Brain pericyte (primary cell): ENCODE measurements at regions not wholly inside any gene's neighbourhood (a gene's known extent, or its start where the extent isn't known, plus 50 kb on each side); places are given as distances from the start of the nearest gene placed in this dataset.
"Not testable (repeated sequence)": the region's sequence is repeated elsewhere in the genome, so short reads cannot be mapped to it uniquely, and the experiment has no call there.

ENCODE experiments used
- DNase-seq: peaks from one replicate; pipeline ENCODE4 v3.0.0-alpha.2; 2012; ENCODE audit warnings: low read depth, low spot score

- no peak for DNase-seq
Observed at GRCh38 chr4:100340512-100341485, 150.5 kb upstream of the DDIT4L start.

- no peak for DNase-seq
Observed at GRCh38 chr4:100339870-100340269, 149.6 kb upstream of the DDIT4L start.

- DNase-seq = not testable (repeated sequence)
Observed at GRCh38 chr4:100333491-100333890, 143.2 kb upstream of the DDIT4L start.

GRCh38 chr4:100317032-100317864 is 127.0 kb upstream of the DDIT4L start:
- DNase-seq = no peak

GRCh38 chr4:100314057-100314456 is 123.8 kb upstream of the DDIT4L start:
- DNase-seq = no peak

GRCh38 chr4:100312615-100313350 is 122.5 kb upstream of the DDIT4L start:
- no peak for DNase-seq

- DNase-seq = no peak
Observed at GRCh38 chr4:100311181-100311580, 120.9 kb upstream of the DDIT4L start.

- no peak for DNase-seq
Observed at GRCh38 chr4:100306018-100306417, 115.8 kb upstream of the DDIT4L start.

- DNase-seq = no peak
Observed at GRCh38 chr4:100302061-100303026, 112.1 kb upstream of the DDIT4L start.

- DNase-seq = peak; percentile 79
Observed at GRCh38 chr4:100299046-100299840, 109.0 kb upstream of the DDIT4L start.

- DNase-seq = peak; percentile 76
Observed at GRCh38 chr4:100295792-100296191, 105.5 kb upstream of the DDIT4L start.

- DNase-seq = no peak
Observed at GRCh38 chr4:100294356-100294755, 104.1 kb upstream of the DDIT4L start.

GRCh38 chr4:100290585-100290984 is 100.3 kb upstream of the DDIT4L start:
- DNase-seq = no peak

GRCh38 chr4:100289946-100290345 is 99.7 kb upstream of the DDIT4L start:
- no peak for DNase-seq

GRCh38 chr4:100289530-100289888 is 99.2 kb upstream of the DDIT4L start:
- no peak for DNase-seq

- no peak for DNase-seq
Observed at GRCh38 chr4:100288811-100289529, 98.7 kb upstream of the DDIT4L start.

- DNase-seq = no peak
Observed at GRCh38 chr4:100288161-100288560, 97.9 kb upstream of the DDIT4L start.

GRCh38 chr4:100287534-100287933 is 97.3 kb upstream of the DDIT4L start:
- DNase-seq = no peak

GRCh38 chr4:100286636-100287035 is 96.4 kb upstream of the DDIT4L start:
- no peak for DNase-seq
